Loucy (cell line): ENCODE measurements at regions not wholly inside any gene's neighbourhood (a gene's known extent, or its start where the extent isn't known, plus 50 kb on each side); places are given as distances from the start of the nearest gene placed in this dataset.

ENCODE experiments used
- H2AFZ ChIP-seq: fragments of 200-600 bp; sonication (generic); 2 replicates; pipeline ENCODE4 v1.6.0; 2016; ENCODE audit warnings: antibody characterized with exemption, mild to moderate bottlenecking, low read length, moderate library complexity
- H3F3A ChIP-seq: fragments of 200-600 bp; 2 replicates; pipeline ENCODE4 v1.6.0; 2016; ENCODE audit warnings: antibody characterized with exemption, low read depth, mild to moderate bottlenecking
- H3K27me3 ChIP-seq: fragments of 200-600 bp; sonication (generic); 2 replicates; pipeline ENCODE4 v1.6.1; 2014; ENCODE audit warnings: low read length, mild to moderate bottlenecking; ENCODE audit not compliant: insufficient read depth, poor library complexity, severe bottlenecking
- H3K36me3 ChIP-seq: fragments of 200-600 bp; sonication (generic); 2 replicates; pipeline ENCODE4 v1.6.1; 2016; ENCODE audit warnings: low read length; ENCODE audit not compliant: insufficient read depth
- H3K4me1 ChIP-seq: fragments of 200-600 bp; sonication (generic); 2 replicates; pipeline ENCODE4 v1.5.1; 2014; ENCODE audit warnings: low read length, mild to moderate bottlenecking; ENCODE audit not compliant: insufficient read depth, poor library complexity, severe bottlenecking
- H3K4me2 ChIP-seq: fragments of 200-600 bp; sonication (generic); 2 replicates; pipeline ENCODE4 v1.6.0; 2014; ENCODE audit warnings: antibody characterized with exemption, low read length, low read depth, mild to moderate bottlenecking; ENCODE audit not compliant: poor library complexity, severe bottlenecking
- H3K4me3 ChIP-seq: fragments of 200-600 bp; sonication (generic); 2 replicates; pipeline ENCODE4 v1.5.1; 2014; ENCODE audit warnings: low read length, mild to moderate bottlenecking, mixed read lengths; ENCODE audit not compliant: poor library complexity, severe bottlenecking
- H3K79me2 ChIP-seq: fragments of 200-600 bp; sonication (generic); 2 replicates; pipeline ENCODE4 v1.6.1; 2014; ENCODE audit warnings: low read length; ENCODE audit not compliant: insufficient read depth
- H3K9ac ChIP-seq: fragments of 200-600 bp; sonication (generic); 2 replicates; pipeline ENCODE4 v1.6.0; 2014; ENCODE audit warnings: mild to moderate bottlenecking, low read depth, low read length, moderate library complexity; ENCODE audit not compliant: poor library complexity, severe bottlenecking
- H3K9me2 ChIP-seq: fragments of 200-600 bp; sonication (generic); replicated peaks from 2 replicates; pipeline ENCODE4 v1.6.1; 2016; ENCODE audit warnings: low read depth, low read length, mixed read lengths
- H3K9me3 ChIP-seq: fragments of 200-600 bp; sonication (generic); 2 replicates; pipeline ENCODE4 v1.6.1; 2014; ENCODE audit warnings: mild to moderate bottlenecking, antibody characterized with exemption, low read length, low read depth; ENCODE audit not compliant: insufficient read depth
- H4K20me1 ChIP-seq: fragments of 200-600 bp; sonication (generic); 2 replicates; pipeline ENCODE4 v1.6.0; 2014; ENCODE audit warnings: antibody characterized with exemption, low read length, mild to moderate bottlenecking; ENCODE audit not compliant: insufficient read depth, poor library complexity, severe bottlenecking
- CTCF ChIP-seq: fragments of 200-600 bp; sonication (generic); conservative IDR thresholded peaks from 2 replicates; pipeline ENCODE4 v1.5.1; 2014; ENCODE audit warnings: mild to moderate bottlenecking, antibody characterized with exemption, low read length
- EZH2phosphoT487 ChIP-seq: fragments of 200-600 bp; IDR thresholded peaks from 2 replicates; pipeline ENCODE4 v1.6.1; 2018; ENCODE audit warnings: antibody characterized with exemption, mild to moderate bottlenecking, moderate library complexity, borderline replicate concordance

DNA sequence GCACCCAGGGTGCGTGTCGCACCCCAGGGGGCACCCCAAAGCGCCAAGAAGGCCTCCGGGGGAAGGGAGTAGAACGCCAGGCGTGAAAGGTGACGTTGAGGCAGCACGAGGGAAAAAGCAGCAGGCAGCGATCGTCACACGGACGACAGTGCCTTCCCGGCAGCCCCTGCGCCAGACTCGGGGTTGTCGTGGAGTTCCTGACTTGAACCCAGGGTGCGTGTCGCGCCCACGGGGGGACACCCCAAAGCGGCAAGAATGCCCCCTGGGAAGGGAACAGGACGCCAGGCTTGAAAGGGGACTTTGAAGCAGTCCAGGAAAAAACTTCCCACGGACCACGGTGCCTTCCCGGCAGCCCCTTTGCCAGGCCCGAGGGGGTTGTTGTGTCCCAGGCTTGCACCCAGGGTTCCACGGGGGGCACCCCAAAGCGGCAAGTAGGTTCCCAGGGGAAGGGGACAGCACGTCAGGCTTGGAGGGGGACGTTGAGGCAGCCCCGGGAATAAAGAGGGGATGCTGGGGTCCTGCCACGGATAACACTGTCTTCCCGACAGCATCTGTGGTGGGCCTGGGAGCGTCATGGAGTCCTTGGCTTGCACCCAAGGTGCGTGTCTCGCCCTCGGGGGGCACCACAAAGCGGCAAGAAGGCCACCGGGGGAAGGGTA, 159.2 kb upstream of the ALG10B start:
- Histone ChIP-seq H3K27me3 (no peaks in the 10 kb centered on the region), H3K4me2 (no peak overlapping the region), H3F3A (no peaks in the 10 kb centered on the region), H3K4me1 (no peaks in the 10 kb centered on the region), H3K9me2 (no peaks in the 10 kb centered on the region), H3K9ac (no peak overlapping the region), H2AFZ (no peak overlapping the region), H3K79me2 (no peaks in the 10 kb centered on the region), H4K20me1 (no peaks in the 10 kb centered on the region), H3K4me3 (no peak overlapping the region), H3K9me3 (peaks cover 2% of the 10 kb centered on the region; the same call in 1 of the 2 replicates), H3K36me3 (no peaks in the 10 kb centered on the region)
- TF ChIP-seq CTCF (no peak), EZH2phosphoT487 (no peak)

DNA sequence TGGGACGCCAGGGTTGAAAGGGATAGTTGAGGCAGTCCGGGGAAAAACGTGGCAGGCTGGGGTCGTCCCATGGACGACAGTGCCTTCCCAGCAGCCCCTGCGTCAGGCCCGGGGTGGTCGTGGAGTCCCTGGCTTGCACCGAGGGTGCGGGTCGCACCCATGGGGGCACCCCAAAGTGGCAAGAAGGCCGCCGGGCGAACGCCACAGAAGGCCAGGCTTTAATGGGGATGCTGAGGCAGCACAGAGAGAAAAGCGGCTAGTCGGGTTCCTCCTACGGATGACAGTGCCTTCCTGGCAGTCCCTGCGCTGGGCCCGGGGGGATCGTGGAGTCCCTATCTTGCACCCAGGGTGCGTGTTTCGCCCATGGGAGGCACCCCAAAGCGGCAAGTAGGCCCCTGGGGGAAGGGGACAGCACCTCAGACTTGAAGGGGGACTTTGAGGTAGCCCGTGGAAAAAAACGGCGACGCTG, 158.6 kb upstream of the ALG10B start:
- H4K20me1 ChIP-seq, result no peaks in the 10 kb centered on the region
- no peak overlapping the region for H3K9ac ChIP-seq
- H3K4me1 ChIP-seq, result no peaks in the 10 kb centered on the region
- no peaks in the 10 kb centered on the region for H3K79me2 ChIP-seq
- peaks cover 2% of the 10 kb centered on the region; the same call in 1 of the 2 replicates for H3K9me3 ChIP-seq
- TF ChIP-seq EZH2phosphoT487 (no peak), CTCF (no peak)
- no peak overlapping the region for H2AFZ ChIP-seq
- H3K36me3 ChIP-seq, result no peaks in the 10 kb centered on the region
- H3F3A ChIP-seq, result no peaks in the 10 kb centered on the region
- H3K4me3 ChIP-seq, result no peak overlapping the region
- no peak overlapping the region for H3K4me2 ChIP-seq
- no peaks in the 10 kb centered on the region for H3K9me2 ChIP-seq
- H3K27me3 ChIP-seq, result no peaks in the 10 kb centered on the region

DNA sequence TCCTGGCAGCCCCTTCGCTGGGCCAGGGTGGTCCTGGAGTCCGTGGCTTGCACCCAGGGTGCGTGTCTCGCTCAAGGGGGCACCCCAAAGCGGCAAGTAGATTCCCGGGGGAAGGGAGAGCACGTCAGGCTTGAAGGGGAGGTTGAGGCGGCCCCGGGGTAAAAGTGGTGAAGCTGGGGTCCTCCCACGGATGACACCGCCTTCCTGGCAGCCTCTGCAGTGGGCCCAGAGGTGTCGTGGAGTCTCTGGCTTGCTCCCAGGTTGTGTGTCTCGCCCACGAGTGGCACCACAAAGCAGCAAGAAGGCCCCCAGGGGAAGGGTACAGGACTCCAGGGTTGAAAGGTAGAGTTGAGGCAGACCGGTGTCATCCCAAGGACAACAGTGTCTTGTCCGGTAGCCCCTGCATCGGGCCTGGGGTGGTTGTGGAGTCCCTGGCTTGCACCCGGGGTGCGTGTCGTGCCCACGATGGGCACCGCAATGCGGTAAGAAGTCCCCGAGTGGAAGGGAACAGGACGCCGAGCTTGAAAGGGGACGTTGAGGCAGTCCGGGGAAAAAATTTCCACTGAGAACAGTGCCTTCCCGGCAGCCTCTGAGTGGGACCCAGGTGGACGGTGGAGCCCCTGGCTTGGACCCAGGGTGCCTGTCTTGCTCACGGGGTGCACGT, 158.0 kb upstream of the ALG10B start:
- Histone ChIP-seq H3K4me1 (no peaks in the 10 kb centered on the region), H3K9me2 (no peaks in the 10 kb centered on the region), H3K27me3 (no peaks in the 10 kb centered on the region), H3K4me3 (no peak overlapping the region), H4K20me1 (no peaks in the 10 kb centered on the region), H3K9ac (no peak overlapping the region), H2AFZ (no peak overlapping the region), H3K4me2 (no peak overlapping the region), H3K36me3 (no peaks in the 10 kb centered on the region), H3F3A (no peaks in the 10 kb centered on the region), H3K9me3 (peaks cover 2% of the 10 kb centered on the region; the same call in 1 of the 2 replicates), H3K79me2 (no peaks in the 10 kb centered on the region)
- TF ChIP-seq CTCF (no peak), EZH2phosphoT487 (no peak)
